CD4-positive, alpha-beta T cell (primary cell): ENCODE measurements at regions not wholly inside any gene's neighbourhood (a gene's known extent, or its start where the extent isn't known, plus 50 kb on each side); places are given as distances from the start of the nearest gene placed in this dataset.

Source experiments
- ATAC-seq: fragments of 200-7000 bp; cut with Tn5 transposase; one replicate; pipeline ENCODE4 v1.10.0; 2022; ENCODE audit warnings: mild to moderate bottlenecking; ENCODE audit not compliant: poor library complexity
- CTCF ChIA-PET: fragments of 350-600 bp; sonication (Branson Sonifier 250); formaldehyde crosslinking; loops from one replicate; lab custom pipeline; 2021; ENCODE audit warnings: antibody characterized with exemption, inconsistent platforms; lab: Charles Lee
- POLR2A ChIA-PET: fragments of 350-600 bp; sonication (Branson Sonifier 250); formaldehyde crosslinking; loops from one replicate; lab custom pipeline; 2021; ENCODE audit warnings: antibody characterized with exemption, inconsistent platforms; lab: Charles Lee
- DNase-seq, 14 experiments: peaks; one replicate each; pipeline ENCODE4 v3.0.0-alpha.2; 2013 to 2020; ENCODE audit warnings: mixed read lengths in 2 of 14
- H3K27ac ChIP-seq, 2 donors: one replicate each; pipeline versions ENCODE4 v1.5.1 to v1.7.0; 2013; ENCODE audit warnings: low read length in 2 of 2, low read depth in 1 of 2, mild to moderate bottlenecking in 1 of 2
- H3K27me3 ChIP-seq, 2 experiments: 1 replicate in 1 of 2; 2 replicates in 1 of 2; pipeline versions ENCODE4 v1.6.1 to v1.7.0; 2013; ENCODE audit warnings: low read length in 2 of 2, control low read depth in 1 of 2, mild to moderate bottlenecking in 1 of 2, moderate library complexity in 1 of 2; ENCODE audit not compliant: insufficient read depth in 2 of 2, control insufficient read depth in 1 of 2
- H3K36me3 ChIP-seq: one replicate; pipeline ENCODE4 v1.6.1; 2013; ENCODE audit warnings: low read length, control low read depth; ENCODE audit not compliant: insufficient read depth
- H3K4me1 ChIP-seq: one replicate; pipeline ENCODE4 v1.6.1; 2013; ENCODE audit warnings: low read length, control low read depth; ENCODE audit not compliant: insufficient read depth
- H3K4me3 ChIP-seq: one replicate; pipeline ENCODE4 v1.5.1; 2013; ENCODE audit warnings: mild to moderate bottlenecking, low read length, moderate library complexity
- H3K9me3 ChIP-seq, 2 experiments: 1 replicate in 1 of 2; 2 replicates in 1 of 2; pipeline versions ENCODE4 v1.6.1 to v1.7.0; 2013; ENCODE audit warnings: low read length in 2 of 2, mild to moderate bottlenecking in 2 of 2, control low read depth in 1 of 2, moderate library complexity in 1 of 2; ENCODE audit not compliant: control insufficient read depth in 1 of 2, insufficient read depth in 1 of 2
- H3K27ac Mint-ChIP-seq: one replicate; pipeline ENCODE4 v1.8.0; 2020; ENCODE audit warnings: mixed read lengths
- H3K27me3 Mint-ChIP-seq: one replicate; pipeline ENCODE4 v1.8.0; 2021; ENCODE audit warnings: mixed read lengths
- H3K36me3 Mint-ChIP-seq: one replicate; pipeline ENCODE4 v1.8.0; 2021; ENCODE audit warnings: low read depth, mixed read lengths
- H3K4me1 Mint-ChIP-seq: one replicate; pipeline ENCODE4 v1.8.0; 2021; ENCODE audit warnings: low read depth, mixed read lengths
- H3K4me3 Mint-ChIP-seq: one replicate; pipeline ENCODE4 v1.8.0; 2020; ENCODE audit warnings: mild to moderate bottlenecking, mixed read lengths
- H3K9me3 Mint-ChIP-seq: one replicate; pipeline ENCODE4 v1.8.0; 2020; ENCODE audit warnings: mixed read lengths
- CTCF ChIP-seq: fragments of 200-600 bp; IDR thresholded peaks from one replicate; pipeline ENCODE4 v1.8.0; 2022; ENCODE audit warnings: antibody characterized with exemption, mild to moderate bottlenecking
- intact Hi-C, 2 experiments: fragments of 100-400 bp; cut with DNase I in 1 of 2; cut with micrococcal nuclease in 1 of 2; formaldehyde crosslinking; loops; one replicate each; pipeline versions ENCODE4 v1.15.1 to v1.9.0; 2023 to 2025; cut with DNase I, micrococcal nuclease

DNA sequence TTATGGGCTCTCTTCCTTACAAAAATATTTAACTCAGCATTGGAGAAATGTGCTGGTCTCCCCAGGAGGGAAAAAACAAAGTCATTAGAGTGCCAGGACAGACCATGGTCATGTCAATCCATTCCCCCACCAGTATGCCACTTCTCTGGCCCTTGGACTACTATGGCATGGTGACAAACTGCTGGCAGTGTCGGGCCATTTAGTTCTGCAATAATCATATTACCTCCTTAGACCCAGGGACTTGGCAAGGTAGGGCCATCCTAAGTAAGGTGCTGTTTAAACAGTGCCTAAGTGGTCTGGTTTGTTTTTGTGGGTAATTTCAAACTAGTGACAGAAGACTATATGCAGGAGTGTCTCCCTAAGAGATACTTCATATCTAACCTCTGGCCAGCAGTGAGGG is 177.8 kb upstream of the STK32A start:
- TF ChIP-seq CTCF: no peak
- Mint-ChIP-seq H3K9me3 (no peaks in the 10 kb centered on the region), H3K27ac (no peak overlapping the region), H3K36me3 (no peaks in the 10 kb centered on the region), H3K4me1 (no peaks in the 10 kb centered on the region), H3K4me3 (no peak overlapping the region), H3K27me3 (peaks cover 15% of the 10 kb centered on the region)
- Histone ChIP-seq H3K9me3 (no peaks in the 10 kb centered on the region), H3K27ac (no peak overlapping the region), H3K36me3 (no peaks in the 10 kb centered on the region), H3K4me3 (no peak overlapping the region), H3K27me3 (peaks cover 0 to 4% of the 10 kb centered on the region in 2 experiments), H3K4me1 (no peaks in the 10 kb centered on the region)
- ATAC-seq (no peak), DNase-seq (no peak)
- intact Hi-C loops: no loop called here
- ChIA-PET POLR2A (no interaction called here), CTCF (no interaction called here)

GRCh38 chr5:147061431-147061830 is 173.4 kb upstream of the STK32A start:
- Mint-ChIP-seq H3K36me3 (no peaks in the 10 kb centered on the region), H3K9me3 (no peaks in the 10 kb centered on the region), H3K4me1 (no peaks in the 10 kb centered on the region), H3K4me3 (no peak overlapping the region), H3K27ac (no peak overlapping the region), H3K27me3 (peaks cover 7% of the 10 kb centered on the region)
- ATAC-seq: no peak
- intact Hi-C loops: no loop called here
- H3K36me3 ChIP-seq: no peaks in the 10 kb centered on the region
- no peak for DNase-seq
- POLR2A ChIA-PET: no interaction called here
- H3K27ac ChIP-seq: no peak overlapping the region
- H3K9me3 ChIP-seq: no peaks in the 10 kb centered on the region
- no peaks in the 10 kb centered on the region for H3K4me1 ChIP-seq
- peaks cover 0 to 4% of the 10 kb centered on the region in 2 experiments for H3K27me3 ChIP-seq
- TF ChIP-seq CTCF: no peak
- CTCF ChIA-PET: interaction anchor here (1.2 kb wide), 1 partner anchor 30 kb away, joined by 3 read pairs; no protein-coding TSS in a partner anchor
- no peak overlapping the region for H3K4me3 ChIP-seq

DNA sequence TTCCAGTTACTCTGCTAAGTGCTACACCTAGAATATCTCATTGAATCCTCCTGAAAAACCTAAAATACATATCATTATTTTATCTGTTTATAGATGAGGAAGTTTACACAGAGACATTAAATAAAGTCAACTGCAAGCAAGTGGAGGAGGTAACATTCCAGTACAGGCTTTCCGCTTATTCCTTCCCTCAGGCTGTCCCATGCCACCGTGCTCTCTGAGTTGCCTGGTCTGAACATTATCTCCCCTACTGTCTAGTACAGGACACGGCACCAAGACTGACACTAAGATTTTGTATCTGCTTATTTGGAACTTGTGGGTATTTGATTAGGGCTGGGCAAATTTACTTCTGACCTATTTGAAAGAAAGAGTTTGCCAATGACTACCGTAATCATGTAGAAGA is 172.4 kb upstream of the STK32A start:
- no peaks in the 10 kb centered on the region for H3K9me3 Mint-ChIP-seq
- Histone ChIP-seq H3K27ac (no peak overlapping the region), H3K27me3 (no peaks in the 10 kb centered on the region), H3K36me3 (no peaks in the 10 kb centered on the region), H3K9me3 (no peaks in the 10 kb centered on the region), H3K4me3 (no peak overlapping the region), H3K4me1 (no peaks in the 10 kb centered on the region)
- intact Hi-C loops: no loop called here
- POLR2A ChIA-PET: no interaction called here
- H3K36me3 Mint-ChIP-seq: no peaks in the 10 kb centered on the region
- no peak overlapping the region for H3K4me3 Mint-ChIP-seq
- no peak for TF ChIP-seq CTCF
- CTCF ChIA-PET: no interaction called here
- no peak overlapping the region for H3K27ac Mint-ChIP-seq
- H3K4me1 Mint-ChIP-seq: no peaks in the 10 kb centered on the region
- DNase-seq: no peak
- ATAC-seq: no peak
- H3K27me3 Mint-ChIP-seq: peaks cover 5% of the 10 kb centered on the region
